Progenitor cell of endocrine pancreas (in vitro differentiated cells): ENCODE measurements at regions not wholly inside any gene's neighbourhood (a gene's known extent, or its start where the extent isn't known, plus 50 kb on each side); places are given as distances from the start of the nearest gene placed in this dataset.
A peak's percentile ranks its signal among the peaks of the same experiment; 100 is the strongest.

Source experiments
- DNase-seq: peaks from one replicate; pipeline ENCODE4 v3.0.0; 2021; ENCODE audit warnings: low spot score; ENCODE audit not compliant: unreplicated experiment
- H3K27ac Mint-ChIP-seq: 2 replicates; pipeline ENCODE4 v1.8.0; 2021; ENCODE audit warnings: mild to moderate bottlenecking, moderate library complexity, mixed read lengths
- H3K27me3 Mint-ChIP-seq: 2 replicates; pipeline ENCODE4 v1.8.0; 2021; ENCODE audit warnings: mixed read lengths
- H3K36me3 Mint-ChIP-seq: 2 replicates; pipeline ENCODE4 v1.8.0; 2022; ENCODE audit warnings: mixed read lengths; ENCODE audit not compliant: insufficient read depth
- H3K4me1 Mint-ChIP-seq: 2 replicates; pipeline ENCODE4 v1.8.0; 2021; ENCODE audit warnings: low read depth, mixed read lengths
- H3K4me3 Mint-ChIP-seq: 2 replicates; pipeline ENCODE4 v1.8.0; 2021; ENCODE audit warnings: low read depth, mild to moderate bottlenecking, moderate library complexity, mixed read lengths
- H3K9me3 Mint-ChIP-seq: 2 replicates; pipeline ENCODE4 v1.8.0; 2021; ENCODE audit warnings: low read depth, mixed read lengths
- CTCF ChIP-seq: fragments of 200-600 bp; sonication (generic); IDR thresholded peaks from one replicate; pipeline ENCODE4 v1.5.0; 2021; ENCODE audit warnings: antibody characterized with exemption, mild to moderate bottlenecking; ENCODE audit not compliant: unreplicated experiment

GRCh38 chr1:38239258-38239835 is 192.8 kb upstream of the POU3F1 start:
- DNase-seq, result no peak
- Mint-ChIP-seq H3K36me3 (no peaks in the 10 kb centered on the region), H3K4me3 (no peak overlapping the region), H3K27me3 (peaks cover 31% of the 10 kb centered on the region), H3K4me1 (peaks cover 9% of the 10 kb centered on the region), H3K9me3 (no peaks in the 10 kb centered on the region), H3K27ac (no peak overlapping the region)
- no peak for TF ChIP-seq CTCF

- Mint-ChIP-seq H3K4me1 (peaks cover 1% of the 10 kb centered on the region), H3K36me3 (no peaks in the 10 kb centered on the region), H3K27ac (no peak overlapping the region), H3K4me3 (no peak overlapping the region), H3K27me3 (peaks cover 29% of the 10 kb centered on the region), H3K9me3 (no peaks in the 10 kb centered on the region)
- no peak for DNase-seq
- TF ChIP-seq CTCF, result no peak
Measured at GRCh38 chr1:38238294-38238693, 191.7 kb upstream of the POU3F1 start.

GRCh38 chr1:38235705-38236104 is 189.1 kb upstream of the POU3F1 start:
- Mint-ChIP-seq H3K4me3 (no peak overlapping the region), H3K27ac (no peak overlapping the region), H3K9me3 (no peaks in the 10 kb centered on the region)

GRCh38 chr1:38231941-38232340 is 185.3 kb upstream of the POU3F1 start:
- H3K9me3 Mint-ChIP-seq, result peaks cover 3% of the 10 kb centered on the region
- H3K27me3 Mint-ChIP-seq, result peaks cover 18% of the 10 kb centered on the region
- no peak for DNase-seq
- H3K4me1 Mint-ChIP-seq, result peaks cover 12% of the 10 kb centered on the region
- no peak overlapping the region for H3K4me3 Mint-ChIP-seq
- H3K27ac Mint-ChIP-seq, result no peak overlapping the region
- no peak for TF ChIP-seq CTCF
- H3K36me3 Mint-ChIP-seq, result no peaks in the 10 kb centered on the region

More at GRCh38 chr1:38235705-38236104, 189.1 kb upstream of the POU3F1 start:
- DNase-seq, result no peak
- no peaks in the 10 kb centered on the region for H3K36me3 Mint-ChIP-seq
- TF ChIP-seq CTCF, result no peak
- no peaks in the 10 kb centered on the region for H3K4me1 Mint-ChIP-seq
- peaks cover 24% of the 10 kb centered on the region for H3K27me3 Mint-ChIP-seq

- H3K4me3 Mint-ChIP-seq, result no peak overlapping the region
- H3K27ac Mint-ChIP-seq, result peak overlapping the region; percentile 42
- DNase-seq, result no peak
- no peaks in the 10 kb centered on the region for H3K36me3 Mint-ChIP-seq
- H3K9me3 Mint-ChIP-seq, result peaks cover 3% of the 10 kb centered on the region
- H3K4me1 Mint-ChIP-seq, result peaks cover 12% of the 10 kb centered on the region
- H3K27me3 Mint-ChIP-seq, result peaks cover 2% of the 10 kb centered on the region
- TF ChIP-seq CTCF, result no peak
Measured at GRCh38 chr1:38228718-38229117, 182.1 kb upstream of the POU3F1 start.
